Thyroid gland (tissue), 4 donors: ENCODE measurements at regions not wholly inside any gene's neighbourhood (a gene's known extent, or its start where the extent isn't known, plus 50 kb on each side); places are given as distances from the start of the nearest gene placed in this dataset.

ENCODE experiments used
- POLR2A ChIP-seq, 2 donors: fragments of 450-650 bp; IDR thresholded peaks; one replicate each; pipeline ENCODE4 v1.6.1; 2017; ENCODE audit warnings: antibody characterized with exemption in 2 of 2, mild to moderate bottlenecking in 2 of 2, moderate library complexity in 1 of 2
- TF ChIP-seq, protein P1 (sequence below), 6 experiments: fragments of 200-600 bp in 3 of 6; fragments of 450-650 bp in 3 of 6; sonication (generic) in 3 of 6; IDR thresholded peaks; one replicate each; pipeline ENCODE4 v1.5.1; 2016 to 2019; ENCODE audit warnings: antibody characterized with exemption in 6 of 6, mild to moderate bottlenecking in 2 of 6, inconsistent platforms in 1 of 6, moderate library complexity in 1 of 6

DNA sequence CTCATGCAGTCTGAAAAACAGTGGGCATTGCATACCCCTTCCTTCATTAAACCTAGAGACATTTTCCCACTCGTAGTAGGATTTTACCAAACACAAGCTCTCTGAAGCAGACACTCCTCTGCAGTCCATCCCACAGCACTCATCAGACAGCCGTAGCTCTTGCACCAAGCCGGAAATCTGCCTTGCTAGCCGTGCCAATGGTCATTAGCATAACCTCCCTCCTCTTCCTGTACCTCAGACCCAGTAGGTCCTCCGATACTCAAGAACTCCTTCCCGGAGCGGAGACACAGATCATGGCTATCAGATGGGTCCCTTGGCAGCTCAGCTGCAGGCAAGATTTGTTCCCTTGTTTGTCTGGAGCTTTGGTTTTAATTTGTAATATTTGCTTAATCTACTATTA is 483.1 kb upstream of the PSMD7 start:
- TF ChIP-seq POLR2A (IDR thresholded peaks at IDR 0.05), result no peak
- TF ChIP-seq, protein P1, sequence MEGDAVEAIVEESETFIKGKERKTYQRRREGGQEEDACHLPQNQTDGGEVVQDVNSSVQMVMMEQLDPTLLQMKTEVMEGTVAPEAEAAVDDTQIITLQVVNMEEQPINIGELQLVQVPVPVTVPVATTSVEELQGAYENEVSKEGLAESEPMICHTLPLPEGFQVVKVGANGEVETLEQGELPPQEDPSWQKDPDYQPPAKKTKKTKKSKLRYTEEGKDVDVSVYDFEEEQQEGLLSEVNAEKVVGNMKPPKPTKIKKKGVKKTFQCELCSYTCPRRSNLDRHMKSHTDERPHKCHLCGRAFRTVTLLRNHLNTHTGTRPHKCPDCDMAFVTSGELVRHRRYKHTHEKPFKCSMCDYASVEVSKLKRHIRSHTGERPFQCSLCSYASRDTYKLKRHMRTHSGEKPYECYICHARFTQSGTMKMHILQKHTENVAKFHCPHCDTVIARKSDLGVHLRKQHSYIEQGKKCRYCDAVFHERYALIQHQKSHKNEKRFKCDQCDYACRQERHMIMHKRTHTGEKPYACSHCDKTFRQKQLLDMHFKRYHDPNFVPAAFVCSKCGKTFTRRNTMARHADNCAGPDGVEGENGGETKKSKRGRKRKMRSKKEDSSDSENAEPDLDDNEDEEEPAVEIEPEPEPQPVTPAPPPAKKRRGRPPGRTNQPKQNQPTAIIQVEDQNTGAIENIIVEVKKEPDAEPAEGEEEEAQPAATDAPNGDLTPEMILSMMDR (IDR thresholded peaks at IDR 0.05), result no peak
